Astrocyte of the cerebellum (primary cell): ENCODE measurements at regions not wholly inside any gene's neighbourhood (a gene's known extent, or its start where the extent isn't known, plus 50 kb on each side); places are given as distances from the start of the nearest gene placed in this dataset.
"Not testable (repeated sequence)": the region's sequence is repeated elsewhere in the genome, so short reads cannot be mapped to it uniquely, and the experiment has no call there.

ENCODE experiments used
- DNase-seq: peaks from one replicate; pipeline ENCODE4 v3.0.0-alpha.2; 2011; ENCODE audit warnings: low read depth
- H3K4me3 ChIP-seq: 2 replicates; pipeline ENCODE4 v1.5.1; 2011; ENCODE audit warnings: mild to moderate bottlenecking, low read depth, low read length, moderate library complexity
- in situ Hi-C: cut with HindIII; loops from 2 replicates; pipeline ENCODE4 v1.10.0; 2017; ENCODE audit warnings: low sequenced_read_pairs
- TF ChIP-seq, protein P1 (sequence below): IDR thresholded peaks from 2 replicates; pipeline ENCODE4 v1.5.1; 2012; ENCODE audit warnings: low read length, low read depth, moderate library complexity, mild to moderate bottlenecking; ENCODE audit errors: missing control alignments

DNA sequence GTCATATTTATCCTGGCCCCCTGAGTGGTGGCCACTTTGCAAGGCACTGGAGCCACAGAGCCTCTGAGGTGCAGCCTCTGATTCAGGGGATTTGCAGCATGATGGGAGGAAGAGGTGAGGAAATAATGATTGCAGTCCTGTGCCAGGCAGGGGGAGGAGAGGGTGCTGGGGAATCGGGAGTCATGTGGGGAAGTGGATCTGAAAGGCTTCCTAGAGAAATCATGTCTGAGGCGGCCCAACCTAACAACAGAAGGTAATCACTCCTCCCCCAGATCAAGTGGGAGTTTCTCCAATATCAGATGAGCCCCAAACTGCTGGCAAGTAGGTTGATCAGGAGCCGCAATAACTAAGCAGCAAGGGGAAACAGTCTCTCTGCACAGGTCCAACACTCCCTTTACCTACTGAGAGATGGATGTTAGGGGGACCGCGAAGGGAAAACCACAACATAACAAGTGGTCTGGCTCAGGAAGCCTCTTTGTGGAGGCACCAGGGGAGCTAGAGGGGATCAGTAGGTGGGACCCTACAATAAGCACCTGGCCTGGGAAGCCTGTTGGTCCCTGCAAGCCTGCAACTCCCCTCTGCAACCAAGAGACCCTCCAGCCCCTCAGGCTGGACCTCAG lies 71.8 kb upstream of the NPAS2 start:
- TF ChIP-seq, protein P1, sequence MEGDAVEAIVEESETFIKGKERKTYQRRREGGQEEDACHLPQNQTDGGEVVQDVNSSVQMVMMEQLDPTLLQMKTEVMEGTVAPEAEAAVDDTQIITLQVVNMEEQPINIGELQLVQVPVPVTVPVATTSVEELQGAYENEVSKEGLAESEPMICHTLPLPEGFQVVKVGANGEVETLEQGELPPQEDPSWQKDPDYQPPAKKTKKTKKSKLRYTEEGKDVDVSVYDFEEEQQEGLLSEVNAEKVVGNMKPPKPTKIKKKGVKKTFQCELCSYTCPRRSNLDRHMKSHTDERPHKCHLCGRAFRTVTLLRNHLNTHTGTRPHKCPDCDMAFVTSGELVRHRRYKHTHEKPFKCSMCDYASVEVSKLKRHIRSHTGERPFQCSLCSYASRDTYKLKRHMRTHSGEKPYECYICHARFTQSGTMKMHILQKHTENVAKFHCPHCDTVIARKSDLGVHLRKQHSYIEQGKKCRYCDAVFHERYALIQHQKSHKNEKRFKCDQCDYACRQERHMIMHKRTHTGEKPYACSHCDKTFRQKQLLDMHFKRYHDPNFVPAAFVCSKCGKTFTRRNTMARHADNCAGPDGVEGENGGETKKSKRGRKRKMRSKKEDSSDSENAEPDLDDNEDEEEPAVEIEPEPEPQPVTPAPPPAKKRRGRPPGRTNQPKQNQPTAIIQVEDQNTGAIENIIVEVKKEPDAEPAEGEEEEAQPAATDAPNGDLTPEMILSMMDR = no peak
- DNase-seq = no peak

DNA sequence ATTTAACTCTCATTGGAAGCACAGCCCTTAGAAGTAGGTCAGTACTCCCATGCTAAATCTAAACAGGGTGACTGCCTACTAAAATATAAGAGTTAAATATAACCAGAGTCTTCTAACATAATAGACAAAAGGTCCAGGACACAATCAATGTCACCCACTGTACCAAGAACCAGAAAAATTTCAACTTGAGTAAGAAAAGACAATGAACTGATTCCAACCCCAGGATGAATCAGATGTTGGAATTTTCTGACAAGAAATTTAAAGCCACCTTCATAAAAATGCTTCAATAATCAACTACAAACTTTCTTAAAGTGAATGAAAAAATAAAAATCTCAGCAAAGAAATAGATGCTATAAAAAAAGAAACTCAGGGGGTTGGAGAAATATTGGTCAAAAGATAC lies 71.3 kb upstream of the NPAS2 start:
- no peak overlapping the region for H3K4me3 ChIP-seq
- in situ Hi-C loops = no loop called here
- no peak for DNase-seq
- TF ChIP-seq, protein P1 = no peak

More for the DNA sequence above, 71.8 kb upstream of the NPAS2 start:
- in situ Hi-C loops = no loop called here
- H3K4me3 ChIP-seq = no peak overlapping the region

DNA sequence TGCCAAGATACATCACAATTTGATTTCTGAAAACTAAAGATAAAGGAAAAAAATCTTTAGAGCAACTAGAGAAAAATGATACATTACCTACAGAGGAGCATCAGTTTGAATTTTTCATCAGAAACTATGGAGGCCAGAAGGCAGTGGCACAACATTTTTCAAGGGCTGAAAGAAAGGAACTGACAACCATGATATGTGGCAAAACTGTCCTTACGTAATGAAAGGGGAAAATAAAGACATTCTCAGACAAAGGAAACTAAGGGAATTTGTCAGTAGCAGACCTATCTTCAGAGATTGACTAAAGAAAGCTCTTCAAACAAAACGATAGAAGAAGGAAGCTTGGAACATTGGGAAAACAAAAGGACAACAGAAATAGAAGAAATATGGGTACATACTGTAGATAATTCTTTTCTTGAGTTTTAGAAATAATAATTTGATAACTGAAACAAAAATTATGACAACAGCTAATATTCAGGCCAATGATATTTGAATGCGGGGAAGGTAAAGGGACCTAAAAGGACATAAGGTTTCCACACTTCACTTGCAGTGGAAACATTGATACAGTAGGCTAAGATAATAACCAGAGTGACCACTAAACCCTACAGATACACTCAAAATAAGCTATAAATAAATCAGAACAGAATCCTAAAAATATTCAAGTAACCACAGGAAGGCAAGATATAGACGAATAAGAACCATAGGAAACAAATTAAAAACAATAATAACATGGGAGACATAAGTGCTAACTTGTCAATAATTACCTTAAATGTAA lies 70.0 kb upstream of the NPAS2 start:
- no peak overlapping the region for H3K4me3 ChIP-seq
- in situ Hi-C loops = loop anchor here (5.0 kb wide), 1 partner anchor 37 kb away; no protein-coding TSS in a partner anchor
- TF ChIP-seq, protein P1 = no peak
- no peak for DNase-seq

DNA sequence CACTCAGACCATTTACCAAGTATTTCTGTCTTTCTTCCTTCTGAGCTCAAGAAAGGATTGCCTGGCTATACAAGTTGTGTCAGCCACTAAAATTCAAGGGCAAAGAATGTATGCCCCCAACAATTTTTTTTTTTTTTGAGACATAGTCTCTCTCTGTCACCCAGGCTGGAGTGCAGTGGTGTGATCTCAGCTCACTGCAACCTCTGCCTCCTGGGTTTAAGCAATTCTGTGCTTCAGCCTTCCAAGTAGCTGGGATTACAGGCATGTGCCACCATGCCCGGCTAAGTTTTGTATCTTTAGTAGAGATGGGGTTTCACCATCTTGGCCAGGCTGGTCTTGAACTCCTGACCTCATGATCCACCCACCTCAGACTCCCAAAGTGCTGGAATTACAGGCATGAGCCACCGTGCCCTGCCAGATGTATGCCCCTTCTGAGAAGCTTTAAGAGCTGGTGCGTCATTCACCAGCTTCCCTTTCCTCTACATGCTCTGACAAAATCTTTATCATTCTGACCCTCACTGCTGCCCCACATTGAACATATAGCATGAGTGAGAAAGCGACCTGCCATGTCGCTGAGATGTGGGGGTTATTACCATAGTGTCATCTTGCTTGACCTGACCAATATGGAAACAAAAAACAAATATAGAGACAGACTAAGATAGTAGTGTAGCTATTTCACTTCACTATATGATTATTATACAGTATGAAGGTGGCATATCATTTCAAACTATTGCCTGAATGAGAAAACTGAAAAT lies 67.9 kb upstream of the NPAS2 start:
- DNase-seq, H3K4me3 ChIP-seq: not testable (repeated sequence)
- in situ Hi-C loops = loop anchor here (5.0 kb wide), 1 partner anchor 35 kb away; no protein-coding TSS in a partner anchor

DNA sequence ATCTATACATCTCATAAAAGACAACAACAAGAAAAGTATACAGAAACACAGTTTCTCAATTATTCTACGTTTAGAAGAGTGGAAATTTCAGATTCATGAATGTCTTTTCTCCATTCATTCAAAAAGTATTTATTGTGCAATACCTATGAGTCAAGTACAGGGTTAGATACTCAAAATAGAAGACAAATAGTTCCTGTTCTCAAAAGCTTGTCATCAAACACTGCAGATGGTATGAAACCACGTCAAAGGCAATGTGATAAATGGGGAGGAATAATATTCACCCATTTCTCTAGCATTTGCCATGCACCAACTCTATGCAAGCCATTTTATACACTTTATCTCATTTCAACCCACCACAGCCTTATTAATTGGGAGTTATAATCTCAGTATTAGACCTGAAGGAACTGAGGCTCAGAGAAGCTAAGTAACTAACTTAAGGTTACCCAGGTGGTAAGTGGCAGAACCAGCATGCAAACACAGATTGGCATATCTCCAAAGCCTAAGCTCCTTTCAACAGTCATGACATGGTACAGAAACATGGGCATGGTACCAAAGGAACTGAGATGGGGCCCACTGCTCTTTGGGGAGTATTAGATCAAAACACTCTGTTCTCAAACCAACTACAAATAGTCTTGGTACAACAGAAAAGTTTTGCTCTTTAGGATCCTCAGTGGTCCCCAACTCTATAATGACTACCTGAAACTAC lies 67.2 kb upstream of the NPAS2 start:
- no peak overlapping the region for H3K4me3 ChIP-seq
- no peak for DNase-seq
- in situ Hi-C loops = loop anchor here (5.0 kb wide), 1 partner anchor 35 kb away; no protein-coding TSS in a partner anchor
- TF ChIP-seq, protein P1 = no peak

DNA sequence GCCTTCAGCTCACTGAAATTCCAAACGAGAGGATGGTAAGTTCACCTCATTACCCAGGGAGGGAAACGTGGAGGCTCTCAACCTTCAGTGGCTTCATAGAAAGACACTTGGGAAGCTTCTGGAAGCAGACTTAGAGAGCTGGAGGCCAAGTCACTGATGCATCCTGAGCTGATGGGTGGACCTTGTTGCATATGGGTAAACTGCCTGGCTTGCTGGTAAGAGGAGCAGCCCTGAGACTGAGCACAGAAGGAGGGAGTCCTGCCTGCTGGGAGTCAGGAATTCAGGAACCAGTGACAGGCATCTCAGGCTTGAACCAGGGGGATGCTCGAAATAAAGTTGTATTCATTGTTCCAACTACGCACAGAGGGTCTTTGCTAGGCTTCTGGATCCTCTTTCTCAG lies 66.5 kb upstream of the NPAS2 start:
- H3K4me3 ChIP-seq = no peak overlapping the region
- no peak for DNase-seq
- in situ Hi-C loops = loop anchor here (5.0 kb wide), 1 partner anchor 34 kb away; no protein-coding TSS in a partner anchor
- TF ChIP-seq, protein P1 = no peak
